H1 (cell line): ENCODE measurements at regions not wholly inside any gene's neighbourhood (a gene's known extent, or its start where the extent isn't known, plus 50 kb on each side); places are given as distances from the start of the nearest gene placed in this dataset.

Experiments
- CTCF ChIA-PET: fragments of 300-600 bp; sonication (Branson Sonifier 250); formaldehyde crosslinking; loops from one replicate; lab custom pipeline; 2021; ENCODE audit not compliant: partially characterized antibody; lab: Charles Lee
- POLR2A ChIA-PET: fragments of 300-600 bp; sonication (Branson Sonifier 250); formaldehyde crosslinking; loops from one replicate; lab custom pipeline; 2021; ENCODE audit warnings: inconsistent platforms; ENCODE audit not compliant: partially characterized antibody; lab: Charles Lee
- DNase-seq, 2 experiments: peaks; one replicate each; pipeline versions ENCODE4 v3.0.0 to v3.0.0-alpha.2; 2010 to 2022; ENCODE audit warnings: low spot score in 2 of 2, low read depth in 1 of 2, mixed read lengths in 1 of 2
- FAIRE-seq: peaks from 2 replicates; lab custom pipeline; 2011; peaks lifted over from hg19 to GRCh38; lab: Jason Lieb, UNC
- H2AFZ ChIP-seq: 2 replicates; pipeline ENCODE4 v1.8.1; 2012; ENCODE audit warnings: low read length, inconsistent platforms
- H2AK5ac ChIP-seq: 2 replicates; pipeline ENCODE4 v1.6.1; 2013; ENCODE audit warnings: low read depth, low read length
- H2BK120ac ChIP-seq: replicated peaks from 2 replicates; pipeline ENCODE3; 2013; ENCODE audit warnings: low read depth, low read length, inconsistent platforms
- H2BK12ac ChIP-seq: 2 replicates; pipeline ENCODE4 v1.6.1; 2013; ENCODE audit warnings: low read depth, low read length
- H2BK15ac ChIP-seq: 2 replicates; pipeline ENCODE4 v1.6.1; 2013; ENCODE audit warnings: low read length
- H2BK20ac ChIP-seq: 2 replicates; pipeline ENCODE4 v1.6.1; 2013; ENCODE audit warnings: low read length
- H2BK5ac ChIP-seq: 2 replicates; pipeline ENCODE4 v1.6.1; 2013; ENCODE audit warnings: low read depth, low read length
- H3K14ac ChIP-seq: 2 replicates; pipeline ENCODE4 v1.6.1; 2013; ENCODE audit warnings: inconsistent platforms; ENCODE audit not compliant: insufficient read length
- H3K18ac ChIP-seq: 2 replicates; pipeline ENCODE4 v1.6.1; 2013; ENCODE audit warnings: low read length; ENCODE audit errors: extremely low read depth
- H3K23ac ChIP-seq: 2 replicates; pipeline ENCODE4 v1.6.1; 2013; ENCODE audit warnings: inconsistent platforms; ENCODE audit not compliant: insufficient read length
- H3K23me2 ChIP-seq: 2 replicates; pipeline ENCODE4 v1.6.1; 2013; ENCODE audit warnings: low read depth, low read length
- H3K27ac ChIP-seq: 2 replicates; pipeline ENCODE4 v1.6.1; 2011; ENCODE audit warnings: low read depth, low read length, inconsistent platforms
- H3K27me3 ChIP-seq, 4 experiments: replicated peaks in 1 of 4; 1 replicate in 1 of 4; 2 replicates in 3 of 4; pipeline versions ENCODE4 v1.6.1 to v1.8.1; 2011 to 2013; ENCODE audit warnings: low read length in 3 of 4, mild to moderate bottlenecking in 3 of 4, inconsistent platforms in 2 of 4, mixed read lengths in 2 of 4, moderate library complexity in 1 of 4; ENCODE audit not compliant: control insufficient read depth in 3 of 4, insufficient read depth in 3 of 4; ENCODE audit errors: extremely low read depth in 1 of 4
- H3K36me3 ChIP-seq, 4 experiments: 2 replicates each; pipeline versions ENCODE4 v1.6.1 to v1.8.1; 2011 to 2013; ENCODE audit warnings: mild to moderate bottlenecking in 4 of 4, low read length in 3 of 4, moderate library complexity in 2 of 4, control low read depth in 1 of 4, inconsistent platforms in 1 of 4; ENCODE audit not compliant: insufficient read depth in 4 of 4, control insufficient read depth in 2 of 4
- H3K4ac ChIP-seq: replicated peaks from 2 replicates; pipeline ENCODE3; 2013; ENCODE audit warnings: low read length, low read depth, mixed read lengths, inconsistent platforms; ENCODE audit not compliant: insufficient read length
- H3K4me1 ChIP-seq, 4 experiments: replicated peaks in 1 of 4; 1 replicate in 1 of 4; 2 replicates in 3 of 4; pipeline versions ENCODE4 v1.6.1 to v1.8.1; 2011 to 2013; ENCODE audit warnings: low read length in 3 of 4, inconsistent platforms in 2 of 4, mixed read lengths in 1 of 4; ENCODE audit not compliant: insufficient read depth in 4 of 4, control insufficient read depth in 3 of 4
- H3K4me2 ChIP-seq, 2 experiments: 2 replicates each; pipeline versions ENCODE4 v1.6.1 to v1.8.1; 2011 to 2013; ENCODE audit warnings: low read depth in 2 of 2, low read length in 2 of 2, control low read depth in 1 of 2, inconsistent platforms in 1 of 2, mild to moderate bottlenecking in 1 of 2; ENCODE audit not compliant: insufficient read depth in 1 of 2
- H3K4me3 ChIP-seq, 4 experiments: fragments of 200-600, 300-600 bp in 1 of 4; sonication (generic), shearing (Covaris generic), sonication (Bioruptor Twin) in 1 of 4; 2 replicates each; pipeline versions ENCODE4 v1.5.1 to v1.8.1; 2011 to 2016; ENCODE audit warnings: low read length in 4 of 4, low read depth in 3 of 4, control low read depth in 2 of 4, inconsistent platforms in 2 of 4, mild to moderate bottlenecking in 2 of 4, mixed read lengths in 1 of 4, moderate library complexity in 1 of 4; ENCODE audit not compliant: insufficient read depth in 2 of 4; ENCODE audit errors: extremely low read depth in 1 of 4
- H3K56ac ChIP-seq: replicated peaks from 2 replicates; pipeline ENCODE3; 2013; ENCODE audit warnings: low read depth, mild to moderate bottlenecking, mixed read lengths, low read length, inconsistent platforms; ENCODE audit not compliant: insufficient read length
- H3K79me1 ChIP-seq: 2 replicates; pipeline ENCODE4 v1.6.1; 2013; ENCODE audit warnings: low read depth, low read length, control low read depth
- H3K79me2 ChIP-seq, 2 experiments: 2 replicates each; pipeline versions ENCODE4 v1.6.1 to v1.8.1; 2012 to 2013; ENCODE audit warnings: low read length in 2 of 2, mild to moderate bottlenecking in 2 of 2, inconsistent platforms in 1 of 2; ENCODE audit not compliant: insufficient read depth in 2 of 2, control insufficient read depth in 1 of 2
- H3K9ac ChIP-seq, 4 experiments: replicated peaks in 1 of 4; 1 replicate in 1 of 4; 2 replicates in 3 of 4; pipeline versions ENCODE4 v1.6.1 to v1.8.1; 2011 to 2013; ENCODE audit warnings: low read depth in 3 of 4, low read length in 3 of 4, control low read depth in 2 of 4, mild to moderate bottlenecking in 2 of 4, moderate library complexity in 2 of 4, inconsistent platforms in 1 of 4; ENCODE audit errors: extremely low read depth in 1 of 4
- H3K9me3 ChIP-seq, 2 experiments: 2 replicates each; pipeline versions ENCODE4 v1.6.1 to v1.8.1; 2012 to 2013; ENCODE audit warnings: mild to moderate bottlenecking in 2 of 2, moderate library complexity in 2 of 2, control low read depth in 1 of 2, inconsistent platforms in 1 of 2, low read depth in 1 of 2, low read length in 1 of 2, mixed read lengths in 1 of 2; ENCODE audit not compliant: insufficient read depth in 2 of 2
- H4K20me1 ChIP-seq, 2 experiments: replicated peaks in 1 of 2; 2 replicates each; pipeline versions ENCODE3 to v1.8.1; 2011 to 2013; ENCODE audit warnings: inconsistent platforms in 2 of 2, low read length in 2 of 2, mild to moderate bottlenecking in 1 of 2; ENCODE audit not compliant: insufficient read depth in 2 of 2, control insufficient read depth in 1 of 2
- H4K5ac ChIP-seq: 2 replicates; pipeline ENCODE4 v1.6.1; 2013; ENCODE audit warnings: low read length, low read depth, mixed read lengths, inconsistent platforms; ENCODE audit not compliant: insufficient read length
- H4K8ac ChIP-seq: 2 replicates; pipeline ENCODE4 v1.8.0; 2013; ENCODE audit warnings: mild to moderate bottlenecking, moderate library complexity, low read length, inconsistent platforms; ENCODE audit not compliant: insufficient read depth; ENCODE audit errors: extremely low read depth
- H4K91ac ChIP-seq: replicated peaks from 2 replicates; pipeline ENCODE3; 2013; ENCODE audit warnings: low read length, mixed read lengths, inconsistent platforms; ENCODE audit not compliant: insufficient read length
- ASH2L ChIP-seq: fragments of 200-600, 300-600 bp; sonication (generic); IDR thresholded peaks from one replicate; pipeline ENCODE4 v1.7.1; 2017; ENCODE audit warnings: low read length
- BCL11A ChIP-seq, 2 experiments: IDR thresholded peaks; one replicate each; pipeline ENCODE4 v1.6.1; 2011; ENCODE audit warnings: low read depth in 2 of 2, low read length in 2 of 2, mild to moderate bottlenecking in 2 of 2
- CBX5 ChIP-seq: fragments of 300-800, 300-1000 bp; sonication (generic); IDR thresholded peaks from 2 replicates; pipeline ENCODE4 v1.7.1; 2016; ENCODE audit warnings: antibody characterized with exemption, low read length, low read depth
- JUND ChIP-seq: IDR thresholded peaks from 2 replicates; pipeline ENCODE4 v1.6.1; 2011; ENCODE audit warnings: mild to moderate bottlenecking, improper control_type of control experiment, low read length
- KDM1A ChIP-seq: fragments of 200-600, 300-600 bp; sonication (generic); IDR thresholded peaks from 2 replicates; pipeline ENCODE4 v1.7.1; 2016; ENCODE audit warnings: mild to moderate bottlenecking, low read length, borderline replicate concordance
- KDM4A ChIP-seq: IDR thresholded peaks from one replicate; pipeline ENCODE4 v1.7.1; 2012; ENCODE audit warnings: low read depth, mild to moderate bottlenecking, moderate library complexity, low read length, inconsistent platforms; ENCODE audit not compliant: severe bottlenecking
- TAF7 ChIP-seq: optimal IDR thresholded peaks from 2 replicates; pipeline ENCODE3; 2011; ENCODE audit warnings: low read depth, mild to moderate bottlenecking, inconsistent platforms, low read length, moderate library complexity, borderline replicate concordance
- TBP ChIP-seq: IDR thresholded peaks from 2 replicates; pipeline ENCODE4 v1.6.1; 2011; ENCODE audit warnings: low read depth, low read length, improper control_type of control experiment
- TCF12 ChIP-seq: IDR thresholded peaks from 2 replicates; pipeline ENCODE4 v1.6.1; 2011; ENCODE audit warnings: low read depth, mild to moderate bottlenecking, low read length
- USF2 ChIP-seq: IDR thresholded peaks from 2 replicates; pipeline ENCODE4 v1.6.1; 2011; ENCODE audit warnings: low read length, improper control_type of control experiment
- WGBS, 2 experiments: shearing (Covaris generic) in 1 of 2; methylation state at CpG; one replicate each; pipeline versions ENCODE4 v1.1.6 to v1.1.7; 2013 to 2015; ENCODE audit warnings: low lambda C conversion rate in 2 of 2, mixed read lengths in 2 of 2, inconsistent platforms in 1 of 2, low coverage in 1 of 2, missing lambda C conversion rate in 1 of 2; ENCODE audit not compliant: insufficient replicate concordance in 2 of 2, insufficient coverage in 1 of 2, insufficient read length in 1 of 2; ENCODE audit errors: extremely low coverage in 1 of 2, missing lambda C conversion rate in 1 of 2; 5-methylcytosine and 5-hydroxymethylcytosine counted together

GRCh38 chr6:14798594-14798982, 447.3 kb upstream of the JARID2 start:
- Histone ChIP-seq H3K23me2 (peaks cover 2% of the 10 kb centered on the region; the same call in 1 of the 2 replicates), H3K4me1 (peaks cover 0 to 6% (median 5%) of the 10 kb centered on the region in 4 experiments; a peak in 5 of 7 replicates), H4K91ac (peak overlapping the region; percentile 48), H2AK5ac (peak overlapping the region; percentile 75), H2BK20ac (peak overlapping the region; percentile 96), H3K79me2 (no peaks in the 10 kb centered on the region), H3K9ac (no peak overlapping the region), H2BK5ac (peak overlapping the region; percentile 87), H3K23ac (no peak overlapping the region), H2BK12ac (peak overlapping the region; percentile 91), H3K9me3 (peaks cover 0 to 6% of the 10 kb centered on the region in 2 experiments; a peak in 2 of 4 replicates), H3K36me3 (no peaks in the 10 kb centered on the region), H4K5ac (peak overlapping the region; percentile 2), H4K20me1 (no peaks in the 10 kb centered on the region), H3K4ac (no peak overlapping the region), H4K8ac (no peak overlapping the region), H2BK15ac (peak overlapping the region; percentile 48; the same call in 1 of the 2 replicates), H3K56ac (no peak overlapping the region), H3K14ac (no peak overlapping the region), H2AFZ (no peak overlapping the region), H3K18ac (peak overlapping the region; percentile 76), H3K4me2 (peak overlapping the region in 1 of 2 experiments; percentile 12; a peak in 1 of 4 replicates), H2BK120ac (peak overlapping the region; percentile 88), H3K79me1 (no peaks in the 10 kb centered on the region), H3K27ac (0 out of 2 replicates have a peak overlapping the region, but pooled peaks have one; percentile 11), H3K27me3 (no peaks in the 10 kb centered on the region; a peak in 1 of 7 replicates), H3K4me3 (no peak overlapping the region)
- DNase-seq (no peak), FAIRE-seq (no peak)
- POLR2A ChIA-PET = interaction anchor here (0.7 to 1.1 kb wide), 2 partner anchors 12 to 14 kb away, joined by 3 read pairs; no protein-coding TSS in a partner anchor
- WGBS, 2 experiments = 93% methylated on average over 4 of the region's 4 CpGs; no CpG with 5 or more reads in 1 of the 2 experiments
- CTCF ChIA-PET = interaction anchor here (1.1 kb wide), 2 partner anchors 9 to 15 kb away, joined by 3 read pairs; no protein-coding TSS in a partner anchor
- no peak for TF ChIP-seq USF2
- no peak for TF ChIP-seq ASH2L
- no peak for TF ChIP-seq BCL11A (IDR thresholded peaks at IDR 0.05; ENCODE audit: low read depth in 2 of 2, low read length in 2 of 2)
- TF ChIP-seq CBX5 = no peak
- no peak for TF ChIP-seq JUND
- TF ChIP-seq KDM1A = no peak
- no peak for TF ChIP-seq KDM4A
- no peak for TF ChIP-seq TCF12
- no peak for TF ChIP-seq TAF7
- TF ChIP-seq TBP = no peak
